Vagina (tissue), 2 donors: ENCODE measurements at regions not wholly inside any gene's neighbourhood (a gene's known extent, or its start where the extent isn't known, plus 50 kb on each side); places are given as distances from the start of the nearest gene placed in this dataset.

ENCODE experiments used
- DNase-seq, 2 donors: peaks; one replicate each; pipeline ENCODE4 v3.0.0-alpha.2; 2017; ENCODE audit errors: extremely low spot score in 2 of 2
- H3K27ac ChIP-seq: fragments of 200-600 bp; sonication (generic); one replicate; pipeline ENCODE4 v1.5.1; 2019
- H3K27me3 ChIP-seq: fragments of 200-600 bp; sonication (generic); one replicate; pipeline ENCODE4 v1.5.1; 2019
- H3K36me3 ChIP-seq, 2 donors: fragments of 200-600 bp; sonication (generic); one replicate each; pipeline ENCODE4 v1.5.1; 2017 to 2019
- H3K4me1 ChIP-seq: fragments of 200-600 bp; sonication (generic); one replicate; pipeline ENCODE4 v1.5.1; 2019
- H3K4me3 ChIP-seq, 2 donors: fragments of 200-600 bp; sonication (generic); 1 replicate in 1 of 2; 2 replicates in 1 of 2; pipeline ENCODE4 v1.5.1; 2016 to 2019
- H3K9me3 ChIP-seq: fragments of 200-600 bp; sonication (generic); one replicate; pipeline ENCODE4 v1.5.1; 2019
- POLR2A ChIP-seq, 2 donors: fragments of 450-650 bp; IDR thresholded peaks; one replicate each; pipeline ENCODE4 v1.6.1; 2017; ENCODE audit warnings: antibody characterized with exemption in 2 of 2, mild to moderate bottlenecking in 2 of 2, moderate library complexity in 2 of 2
- POLR2AphosphoS5 ChIP-seq, 2 donors: sonication (generic); formaldehyde crosslinking; IDR thresholded peaks; one replicate each; pipeline ENCODE4 v1.9.0; 2017; ENCODE audit warnings: antibody characterized with exemption in 2 of 2, mild to moderate bottlenecking in 2 of 2, low read depth in 1 of 2; ENCODE audit not compliant: insufficient read depth in 1 of 2
- intact Hi-C: fragments of 100-400 bp; cut with DNase I; formaldehyde crosslinking; loops from one replicate; pipeline ENCODE4 v1.15.1; 2023
- TF ChIP-seq, protein P1 (sequence below), 3 experiments: fragments of 450-650 bp in 2 of 3; fragments of 200-600 bp in 1 of 3; sonication (generic) in 1 of 3; IDR thresholded peaks; one replicate each; pipeline ENCODE4 v1.5.1; 2017 to 2019; ENCODE audit warnings: antibody characterized with exemption in 3 of 3, mild to moderate bottlenecking in 2 of 3, moderate library complexity in 2 of 3

DNA sequence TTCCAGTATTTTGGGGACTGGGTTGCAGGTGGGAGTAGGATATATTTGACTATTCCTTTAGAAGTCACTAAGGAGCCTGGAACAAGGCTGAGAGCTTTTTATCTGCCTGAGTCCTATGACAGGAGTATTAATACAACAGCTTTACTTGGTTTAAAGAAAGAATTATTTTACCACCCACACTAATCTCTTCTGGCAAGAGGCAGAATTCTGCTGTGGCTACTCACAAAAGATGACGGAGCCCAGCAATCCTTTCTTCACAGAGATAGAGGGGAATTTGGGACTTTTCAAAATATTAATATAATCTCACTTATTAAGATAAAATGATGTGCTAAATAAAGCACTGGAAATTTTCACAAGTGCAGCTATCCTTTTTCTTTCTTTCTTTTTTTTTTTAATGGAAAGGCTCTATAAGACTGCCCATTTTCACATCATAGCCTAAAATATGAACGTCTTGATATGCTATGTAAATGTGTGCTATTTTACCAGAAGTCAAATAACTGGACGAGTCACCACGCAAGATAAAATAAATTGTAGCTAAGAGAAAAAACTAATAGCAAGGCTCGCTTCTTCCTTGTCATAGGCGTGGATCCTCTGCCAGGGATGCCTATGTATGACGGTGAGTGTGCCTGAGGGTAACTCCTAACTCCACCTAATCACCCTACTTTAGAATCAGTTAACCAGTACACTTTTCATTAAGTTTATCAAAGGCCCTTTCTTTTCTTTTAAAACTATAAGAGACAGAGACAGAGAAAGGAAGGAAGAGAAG, 76.3 kb downstream of the ZNF608 start:
- H3K9me3 ChIP-seq = no peaks in the 10 kb centered on the region
- no peak for TF ChIP-seq POLR2AphosphoS5 (IDR thresholded peaks at IDR 0.05; ENCODE audit: insufficient read depth in 1 of 2, low read depth in 1 of 2)
- TF ChIP-seq, protein P1, sequence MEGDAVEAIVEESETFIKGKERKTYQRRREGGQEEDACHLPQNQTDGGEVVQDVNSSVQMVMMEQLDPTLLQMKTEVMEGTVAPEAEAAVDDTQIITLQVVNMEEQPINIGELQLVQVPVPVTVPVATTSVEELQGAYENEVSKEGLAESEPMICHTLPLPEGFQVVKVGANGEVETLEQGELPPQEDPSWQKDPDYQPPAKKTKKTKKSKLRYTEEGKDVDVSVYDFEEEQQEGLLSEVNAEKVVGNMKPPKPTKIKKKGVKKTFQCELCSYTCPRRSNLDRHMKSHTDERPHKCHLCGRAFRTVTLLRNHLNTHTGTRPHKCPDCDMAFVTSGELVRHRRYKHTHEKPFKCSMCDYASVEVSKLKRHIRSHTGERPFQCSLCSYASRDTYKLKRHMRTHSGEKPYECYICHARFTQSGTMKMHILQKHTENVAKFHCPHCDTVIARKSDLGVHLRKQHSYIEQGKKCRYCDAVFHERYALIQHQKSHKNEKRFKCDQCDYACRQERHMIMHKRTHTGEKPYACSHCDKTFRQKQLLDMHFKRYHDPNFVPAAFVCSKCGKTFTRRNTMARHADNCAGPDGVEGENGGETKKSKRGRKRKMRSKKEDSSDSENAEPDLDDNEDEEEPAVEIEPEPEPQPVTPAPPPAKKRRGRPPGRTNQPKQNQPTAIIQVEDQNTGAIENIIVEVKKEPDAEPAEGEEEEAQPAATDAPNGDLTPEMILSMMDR (IDR thresholded peaks at IDR 0.05) = no peak
- TF ChIP-seq POLR2A (IDR thresholded peaks at IDR 0.05) = no peak
- no peak overlapping the region for H3K4me3 ChIP-seq
- no peaks in the 10 kb centered on the region for H3K27me3 ChIP-seq
- no peak overlapping the region for H3K27ac ChIP-seq
- no peak for DNase-seq
- intact Hi-C loops = no loop called here
- H3K36me3 ChIP-seq = no peaks in the 10 kb centered on the region
- H3K4me1 ChIP-seq = peaks cover 10% of the 10 kb centered on the region

DNA sequence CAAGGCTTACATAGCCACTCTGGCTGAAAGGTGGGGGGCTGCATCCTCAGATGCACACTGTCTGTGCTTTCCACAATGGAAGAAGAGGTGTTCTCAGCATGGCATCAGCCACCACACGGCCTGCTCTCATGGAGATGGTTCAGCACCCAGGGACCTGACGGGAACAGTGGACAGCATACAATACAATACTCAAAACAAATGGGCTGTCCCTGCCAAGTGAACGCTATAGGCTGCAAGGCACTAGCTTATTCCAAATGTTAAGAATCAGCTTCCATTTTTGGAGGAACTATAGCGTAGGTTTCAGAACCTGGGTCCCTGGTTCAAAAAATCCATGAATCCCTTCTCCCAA, 77.2 kb downstream of the ZNF608 start:
- no peak for DNase-seq
- Histone ChIP-seq H3K36me3 (no peaks in the 10 kb centered on the region), H3K27me3 (no peaks in the 10 kb centered on the region), H3K9me3 (no peaks in the 10 kb centered on the region), H3K4me3 (no peak overlapping the region), H3K27ac (no peak overlapping the region), H3K4me1 (peaks cover 10% of the 10 kb centered on the region)
- intact Hi-C loops = no loop called here
- no peak for TF ChIP-seq POLR2A (IDR thresholded peaks at IDR 0.05)
- no peak for TF ChIP-seq POLR2AphosphoS5 (IDR thresholded peaks at IDR 0.05; ENCODE audit: insufficient read depth in 1 of 2, low read depth in 1 of 2)
- TF ChIP-seq, protein P1 (IDR thresholded peaks at IDR 0.05) = no peak

DNA sequence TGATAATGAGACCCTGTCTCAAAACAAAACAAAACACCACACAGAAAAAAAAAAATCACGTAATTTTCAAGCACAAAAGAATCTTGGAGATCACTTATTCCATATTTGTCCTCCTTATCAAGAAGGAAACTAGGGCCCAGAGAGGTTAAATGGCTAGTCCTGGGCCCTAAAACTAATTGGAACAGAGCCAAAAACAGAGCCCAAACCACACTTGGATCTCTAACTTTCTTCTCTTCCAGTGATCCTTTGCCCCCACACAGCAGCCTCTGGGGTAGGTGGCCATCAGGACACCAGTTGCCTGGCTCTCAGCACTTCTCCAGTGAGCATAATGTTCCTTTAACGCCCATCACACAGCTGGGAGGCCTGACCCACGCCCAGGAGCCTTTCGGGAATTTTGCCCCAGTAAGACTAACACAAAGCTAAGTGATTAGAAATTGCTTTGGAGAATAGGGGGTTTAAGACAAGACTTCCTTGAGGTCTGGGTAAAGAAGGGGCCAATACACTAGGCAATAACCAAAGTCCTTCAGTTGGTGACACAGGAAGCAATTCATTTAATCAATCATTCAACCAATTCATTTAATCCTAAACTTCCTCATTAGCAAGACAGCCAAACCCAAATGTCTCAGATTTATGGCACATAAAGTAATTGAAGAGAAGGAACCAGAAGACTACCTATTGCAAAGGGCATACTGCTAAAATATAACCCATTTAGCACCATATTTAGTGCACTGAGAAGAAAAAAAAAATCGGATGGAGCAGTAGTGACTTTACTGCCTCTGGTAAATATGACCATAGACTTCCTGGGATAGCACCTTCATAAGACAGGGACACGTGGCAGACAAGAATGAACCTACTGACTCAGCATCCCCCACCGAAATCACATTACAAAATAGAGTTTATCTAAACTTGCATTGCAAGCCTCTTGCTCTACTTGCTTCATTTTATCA, 77.8 kb downstream of the ZNF608 start:
- H3K36me3 ChIP-seq = no peaks in the 10 kb centered on the region
- intact Hi-C loops = no loop called here
- H3K27ac ChIP-seq = no peak overlapping the region
- TF ChIP-seq, protein P1 (IDR thresholded peaks at IDR 0.05) = no peak
- TF ChIP-seq POLR2AphosphoS5 (IDR thresholded peaks at IDR 0.05; ENCODE audit: insufficient read depth in 1 of 2, low read depth in 1 of 2) = no peak
- TF ChIP-seq POLR2A (IDR thresholded peaks at IDR 0.05) = no peak
- DNase-seq = no peak
- no peak overlapping the region for H3K4me3 ChIP-seq
- H3K4me1 ChIP-seq = peaks cover 10% of the 10 kb centered on the region
- no peaks in the 10 kb centered on the region for H3K27me3 ChIP-seq
- H3K9me3 ChIP-seq = no peaks in the 10 kb centered on the region

DNA sequence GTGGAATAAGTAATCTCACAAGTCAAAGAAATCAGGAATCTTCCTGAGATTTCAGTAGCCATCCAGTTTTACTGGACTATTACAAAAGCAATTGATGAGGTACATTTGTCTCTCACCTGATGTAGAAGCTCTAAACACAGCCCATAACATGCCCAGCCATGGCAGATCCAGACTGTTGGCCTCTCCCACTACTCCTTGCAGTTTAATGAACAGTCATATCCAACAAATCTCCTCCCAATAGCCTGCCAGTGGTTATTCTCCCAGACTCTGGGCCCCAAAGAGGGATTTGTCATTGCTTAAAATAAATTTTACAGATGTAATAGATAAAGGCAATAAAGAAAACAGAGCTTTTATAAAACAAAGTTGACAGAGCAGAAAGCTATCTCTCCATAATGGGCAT, 80.8 kb downstream of the ZNF608 start:
- Histone ChIP-seq H3K36me3 (no peaks in the 10 kb centered on the region), H3K9me3 (no peaks in the 10 kb centered on the region), H3K27ac (no peak overlapping the region), H3K4me3 (no peak overlapping the region), H3K4me1 (peaks cover 38% of the 10 kb centered on the region), H3K27me3 (no peaks in the 10 kb centered on the region)
- intact Hi-C loops = no loop called here
- TF ChIP-seq, protein P1 (IDR thresholded peaks at IDR 0.05) = no peak
- no peak for DNase-seq

DNA sequence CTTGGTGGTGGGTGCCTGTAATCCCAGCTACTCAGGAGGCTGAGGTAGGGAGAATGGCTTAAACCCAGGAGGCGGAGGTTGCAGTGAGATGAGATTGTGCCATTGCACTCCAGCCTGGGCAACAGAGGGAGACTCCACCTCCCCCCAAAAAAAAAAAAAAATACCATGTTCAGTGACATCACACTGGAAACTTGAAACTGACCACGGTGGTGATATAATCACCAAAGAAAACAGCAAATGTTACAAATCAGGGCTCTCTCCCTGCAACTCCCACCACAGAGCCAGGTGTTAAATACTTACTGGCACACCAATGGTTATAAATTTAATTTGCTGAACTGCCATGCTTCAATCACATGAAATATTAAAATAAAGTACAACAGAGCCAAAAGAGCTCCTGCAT, 81.4 kb downstream of the ZNF608 start:
- H3K27me3 ChIP-seq = no peaks in the 10 kb centered on the region
- H3K4me1 ChIP-seq = peaks cover 43% of the 10 kb centered on the region
- H3K9me3 ChIP-seq = no peaks in the 10 kb centered on the region
- H3K27ac ChIP-seq = no peak overlapping the region
- no peaks in the 10 kb centered on the region for H3K36me3 ChIP-seq
- TF ChIP-seq POLR2A (IDR thresholded peaks at IDR 0.05) = no peak
- TF ChIP-seq POLR2AphosphoS5 (IDR thresholded peaks at IDR 0.05; ENCODE audit: insufficient read depth in 1 of 2, low read depth in 1 of 2) = no peak
- TF ChIP-seq, protein P1 (IDR thresholded peaks at IDR 0.05) = no peak
- no peak for DNase-seq
- H3K4me3 ChIP-seq = no peak overlapping the region
- intact Hi-C loops = no loop called here
